ENCODE measurements at regions not wholly inside any gene's neighbourhood (a gene's known extent, or its start where the extent isn't known, plus 50 kb on each side); places are given as distances from the start of the nearest gene placed in this dataset.

GRCh38 chr14:61129168-61129745 is 148.2 kb downstream of the SLC38A6 start:
- no peak for DNase-seq

- DNase-seq, result no peak
These were observed 147.5 kb downstream of the SLC38A6 start for GRCh38 chr14:61128382-61129167.

GRCh38 chr14:61126603-61127498 is 145.8 kb downstream of the SLC38A6 start:
- DNase-seq, result no peak

GRCh38 chr14:61125867-61126572 is 145.0 kb downstream of the SLC38A6 start:
- DNase-seq, result no peak

- no peak for DNase-seq
These were observed 144.2 kb downstream of the SLC38A6 start for GRCh38 chr14:61125041-61125866.

- no peak for DNase-seq
These were observed 141.8 kb downstream of the SLC38A6 start for GRCh38 chr14:61122862-61123261.

GRCh38 chr14:61121355-61121787 is 140.3 kb downstream of the SLC38A6 start:
- no peak for DNase-seq

GRCh38 chr14:61120576-61120975 is 139.5 kb downstream of the SLC38A6 start:
- peak in 1 of 2 experiments; percentile 19 for DNase-seq

GRCh38 chr14:61119006-61119405 is 138.0 kb downstream of the SLC38A6 start:
- no peak for DNase-seq

GRCh38 chr14:61116369-61116768 is 135.3 kb downstream of the SLC38A6 start:
- DNase-seq, result no peak

GRCh38 chr14:61113561-61114225 is 132.6 kb downstream of the SLC38A6 start:
- no peak for DNase-seq

- no peak for DNase-seq
These were observed 131.5 kb downstream of the SLC38A6 start for GRCh38 chr14:61112506-61112905.

GRCh38 chr14:61111731-61112130 is 130.7 kb downstream of the SLC38A6 start:
- DNase-seq, result no peak

- DNase-seq, result no peak
These were observed 130.2 kb downstream of the SLC38A6 start for GRCh38 chr14:61111209-61111665.

- no peak for DNase-seq
These were observed 129.5 kb downstream of the SLC38A6 start for GRCh38 chr14:61110316-61111082.

- no peak for DNase-seq
These were observed 128.2 kb downstream of the SLC38A6 start for GRCh38 chr14:61109288-61109687.

GRCh38 chr14:61108496-61109141 is 127.6 kb downstream of the SLC38A6 start:
- DNase-seq, result no peak

- DNase-seq, result no peak
These were observed 126.9 kb downstream of the SLC38A6 start for GRCh38 chr14:61107869-61108493.

- DNase-seq, result no peak
These were observed 126.1 kb downstream of the SLC38A6 start for GRCh38 chr14:61106959-61107641.
